ENCODE measurements at regions not wholly inside any gene's neighbourhood (a gene's known extent, or its start where the extent isn't known, plus 50 kb on each side); places are given as distances from the start of the nearest gene placed in this dataset.
"Not testable (repeated sequence)": the region's sequence is repeated elsewhere in the genome, so short reads cannot be mapped to it uniquely, and the experiment has no call there.

DNA sequence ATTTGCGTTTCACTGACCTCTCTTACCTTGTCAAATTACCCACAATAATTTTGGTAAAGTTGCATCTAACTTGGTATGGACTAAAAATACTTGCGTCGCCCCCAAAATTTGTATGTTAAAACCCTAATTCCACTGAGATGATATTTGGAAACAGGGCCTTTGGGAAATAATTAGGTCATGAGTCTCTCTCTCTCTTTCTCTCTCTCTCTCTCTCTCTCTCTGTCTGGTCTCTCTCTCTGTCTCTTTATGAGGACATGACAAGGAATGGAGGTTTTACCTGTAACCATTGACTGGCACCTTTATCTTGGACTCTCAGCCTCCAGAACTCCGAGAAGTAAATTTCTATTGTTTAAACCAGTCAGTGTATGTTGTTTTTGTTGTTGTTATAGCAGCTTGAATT is 111.5 kb upstream of the BDP1 start:
- TF ChIP-seq, protein P1, sequence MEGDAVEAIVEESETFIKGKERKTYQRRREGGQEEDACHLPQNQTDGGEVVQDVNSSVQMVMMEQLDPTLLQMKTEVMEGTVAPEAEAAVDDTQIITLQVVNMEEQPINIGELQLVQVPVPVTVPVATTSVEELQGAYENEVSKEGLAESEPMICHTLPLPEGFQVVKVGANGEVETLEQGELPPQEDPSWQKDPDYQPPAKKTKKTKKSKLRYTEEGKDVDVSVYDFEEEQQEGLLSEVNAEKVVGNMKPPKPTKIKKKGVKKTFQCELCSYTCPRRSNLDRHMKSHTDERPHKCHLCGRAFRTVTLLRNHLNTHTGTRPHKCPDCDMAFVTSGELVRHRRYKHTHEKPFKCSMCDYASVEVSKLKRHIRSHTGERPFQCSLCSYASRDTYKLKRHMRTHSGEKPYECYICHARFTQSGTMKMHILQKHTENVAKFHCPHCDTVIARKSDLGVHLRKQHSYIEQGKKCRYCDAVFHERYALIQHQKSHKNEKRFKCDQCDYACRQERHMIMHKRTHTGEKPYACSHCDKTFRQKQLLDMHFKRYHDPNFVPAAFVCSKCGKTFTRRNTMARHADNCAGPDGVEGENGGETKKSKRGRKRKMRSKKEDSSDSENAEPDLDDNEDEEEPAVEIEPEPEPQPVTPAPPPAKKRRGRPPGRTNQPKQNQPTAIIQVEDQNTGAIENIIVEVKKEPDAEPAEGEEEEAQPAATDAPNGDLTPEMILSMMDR (IDR thresholded peaks at IDR 0.05 in 4 of 5, conservative IDR thresholded peaks at IDR 0.05 in 1 of 5): not testable (repeated sequence)
- TF ChIP-seq POLR2A (IDR thresholded peaks at IDR 0.05): not testable (repeated sequence)

All from gastrocnemius medialis (tissue), 4 donors.